ENCODE measurements at regions not wholly inside any gene's neighbourhood (a gene's known extent, or its start where the extent isn't known, plus 50 kb on each side); places are given as distances from the start of the nearest gene placed in this dataset.

DNA sequence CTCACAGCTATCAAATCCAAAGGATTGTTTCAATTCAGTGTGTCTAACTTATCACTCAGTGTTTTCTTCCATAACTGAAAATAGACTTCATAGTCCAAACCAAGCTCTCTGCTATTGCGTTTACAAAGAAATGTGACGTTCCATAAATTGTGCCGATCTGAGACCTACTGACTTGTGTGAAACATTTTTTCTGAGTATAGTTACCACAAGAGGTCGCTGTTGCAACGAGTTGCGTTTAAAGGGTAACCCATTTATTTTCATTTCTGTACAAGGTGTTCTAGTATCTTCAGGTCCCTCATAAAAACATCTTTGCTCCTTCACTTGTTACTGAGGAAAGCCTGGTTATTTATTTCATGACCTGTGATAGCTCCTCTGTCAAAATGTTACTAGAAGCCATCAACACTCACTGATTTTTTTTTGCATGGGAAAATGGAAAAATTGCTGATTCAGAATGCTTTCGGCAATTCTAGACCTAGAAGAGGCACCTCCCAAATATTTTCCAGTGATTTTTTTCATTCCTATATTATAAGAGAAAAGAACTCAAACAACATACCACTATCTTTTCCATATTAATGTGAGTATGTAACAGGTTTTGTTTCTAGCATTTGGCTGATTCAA lies 60.9 kb upstream of the OR4E1 start:
- TF ChIP-seq, protein P1, sequence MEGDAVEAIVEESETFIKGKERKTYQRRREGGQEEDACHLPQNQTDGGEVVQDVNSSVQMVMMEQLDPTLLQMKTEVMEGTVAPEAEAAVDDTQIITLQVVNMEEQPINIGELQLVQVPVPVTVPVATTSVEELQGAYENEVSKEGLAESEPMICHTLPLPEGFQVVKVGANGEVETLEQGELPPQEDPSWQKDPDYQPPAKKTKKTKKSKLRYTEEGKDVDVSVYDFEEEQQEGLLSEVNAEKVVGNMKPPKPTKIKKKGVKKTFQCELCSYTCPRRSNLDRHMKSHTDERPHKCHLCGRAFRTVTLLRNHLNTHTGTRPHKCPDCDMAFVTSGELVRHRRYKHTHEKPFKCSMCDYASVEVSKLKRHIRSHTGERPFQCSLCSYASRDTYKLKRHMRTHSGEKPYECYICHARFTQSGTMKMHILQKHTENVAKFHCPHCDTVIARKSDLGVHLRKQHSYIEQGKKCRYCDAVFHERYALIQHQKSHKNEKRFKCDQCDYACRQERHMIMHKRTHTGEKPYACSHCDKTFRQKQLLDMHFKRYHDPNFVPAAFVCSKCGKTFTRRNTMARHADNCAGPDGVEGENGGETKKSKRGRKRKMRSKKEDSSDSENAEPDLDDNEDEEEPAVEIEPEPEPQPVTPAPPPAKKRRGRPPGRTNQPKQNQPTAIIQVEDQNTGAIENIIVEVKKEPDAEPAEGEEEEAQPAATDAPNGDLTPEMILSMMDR (IDR thresholded peaks at IDR 0.05; ENCODE audit: extremely low read depth, insufficient read depth, missing control alignments) = peak; percentile 63
- in situ Hi-C loops (cut with MboI; ENCODE audit: low pct_unique_long_range_greater_than_20kb, low sequenced_read_pairs, unreplicated experiment) = no loop called here
- DNase-seq (ENCODE audit: low spot score) = peak; percentile 33

DNA sequence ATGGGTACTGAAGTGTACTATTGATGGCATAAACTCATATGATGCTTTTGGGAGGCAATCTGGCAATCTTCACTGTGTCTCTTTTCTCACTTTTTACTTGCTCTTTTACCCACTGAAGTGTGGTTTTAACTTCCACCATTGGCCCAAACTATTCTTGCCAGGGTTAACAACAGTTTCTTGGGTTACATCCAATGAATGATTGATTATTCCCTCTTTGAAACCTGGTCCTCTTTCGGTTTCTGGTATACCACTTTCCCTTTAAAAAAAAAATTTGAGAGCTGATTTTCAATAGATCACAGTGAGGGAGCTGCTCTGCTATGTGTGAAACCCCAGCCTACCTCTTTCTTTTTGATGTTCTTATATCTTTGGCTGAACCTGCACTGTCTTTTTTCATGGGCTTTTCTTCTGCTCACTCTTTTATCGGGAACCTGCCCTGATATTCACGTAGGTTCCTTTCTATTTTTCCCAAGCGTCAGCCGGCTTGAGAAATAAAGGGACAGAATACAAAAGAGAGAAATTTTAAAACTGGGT lies 56.1 kb upstream of the OR4E1 start:
- no peak for DNase-seq (ENCODE audit: low spot score)
- TF ChIP-seq, protein P1 (IDR thresholded peaks at IDR 0.05; ENCODE audit: extremely low read depth, insufficient read depth, missing control alignments) = no peak
- in situ Hi-C loops (cut with MboI; ENCODE audit: low pct_unique_long_range_greater_than_20kb, low sequenced_read_pairs, unreplicated experiment) = no loop called here

DNA sequence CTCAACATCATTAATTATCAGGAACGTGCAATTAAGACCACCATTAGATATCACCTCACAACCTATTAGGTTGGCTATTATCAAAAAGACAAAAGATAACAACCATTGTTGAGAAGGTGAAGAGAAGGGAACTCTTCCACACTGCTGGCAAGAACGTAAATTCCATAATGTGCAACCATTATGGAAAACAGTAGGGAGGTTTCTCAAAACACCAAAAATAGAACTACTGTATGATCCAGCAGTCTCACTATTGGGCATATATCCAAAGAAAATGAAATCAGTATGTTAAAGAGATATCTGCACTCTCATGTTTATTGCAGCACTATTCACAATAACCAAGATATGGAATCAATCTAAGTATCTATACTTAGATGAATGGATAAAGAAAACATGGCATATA lies 51.6 kb upstream of the OR4E1 start:
- DNase-seq (ENCODE audit: low spot score) = no peak
- TF ChIP-seq, protein P1 (IDR thresholded peaks at IDR 0.05; ENCODE audit: extremely low read depth, insufficient read depth, missing control alignments) = no peak
- in situ Hi-C loops (cut with MboI; ENCODE audit: low pct_unique_long_range_greater_than_20kb, low sequenced_read_pairs, unreplicated experiment) = no loop called here

DNA sequence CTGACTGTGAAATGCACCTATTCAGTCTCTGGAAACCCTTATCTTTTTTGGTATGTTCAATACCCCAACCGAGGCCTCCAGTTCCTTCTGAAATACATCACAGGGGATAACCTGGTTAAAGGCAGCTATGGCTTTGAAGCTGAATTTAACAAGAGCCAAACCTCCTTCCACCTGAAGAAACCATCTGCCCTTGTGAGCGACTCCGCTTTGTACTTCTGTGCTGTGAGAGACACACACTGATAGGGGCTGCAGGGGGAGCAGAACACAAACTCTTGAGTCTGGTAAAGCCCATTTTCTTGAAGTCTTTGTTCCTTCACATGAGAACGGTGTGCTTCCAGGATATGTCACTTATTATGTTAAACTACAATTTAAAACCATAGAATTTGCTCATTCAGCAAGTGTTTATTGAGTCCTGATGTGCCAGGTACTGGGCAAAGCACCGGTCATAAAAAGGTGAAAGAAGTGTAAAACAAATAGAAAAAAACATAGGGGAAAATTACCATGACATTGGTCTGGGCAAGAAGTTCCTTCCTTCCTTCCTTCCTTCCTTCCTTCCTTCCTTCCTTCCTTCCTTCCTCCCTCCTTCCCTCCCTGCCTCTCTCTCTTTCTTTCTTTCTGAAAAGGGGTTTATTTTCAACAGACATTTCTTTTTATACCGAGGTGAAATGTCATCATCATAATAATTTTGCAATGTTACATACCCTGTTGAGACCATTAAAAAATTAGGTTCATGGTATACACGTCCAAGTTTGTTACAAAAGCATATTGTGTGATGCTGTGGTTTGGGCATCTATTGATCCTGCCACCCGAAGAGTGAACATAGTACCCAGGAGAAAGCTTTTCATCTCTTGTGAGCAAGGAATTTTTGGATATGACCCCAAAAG lies 50.7 kb upstream of the OR4E1 start:
- TF ChIP-seq, protein P1 (IDR thresholded peaks at IDR 0.05; ENCODE audit: extremely low read depth, insufficient read depth, missing control alignments) = no peak
- no peak for DNase-seq (ENCODE audit: low spot score)
- in situ Hi-C loops (cut with MboI; ENCODE audit: low pct_unique_long_range_greater_than_20kb, low sequenced_read_pairs, unreplicated experiment) = no loop called here

DNA sequence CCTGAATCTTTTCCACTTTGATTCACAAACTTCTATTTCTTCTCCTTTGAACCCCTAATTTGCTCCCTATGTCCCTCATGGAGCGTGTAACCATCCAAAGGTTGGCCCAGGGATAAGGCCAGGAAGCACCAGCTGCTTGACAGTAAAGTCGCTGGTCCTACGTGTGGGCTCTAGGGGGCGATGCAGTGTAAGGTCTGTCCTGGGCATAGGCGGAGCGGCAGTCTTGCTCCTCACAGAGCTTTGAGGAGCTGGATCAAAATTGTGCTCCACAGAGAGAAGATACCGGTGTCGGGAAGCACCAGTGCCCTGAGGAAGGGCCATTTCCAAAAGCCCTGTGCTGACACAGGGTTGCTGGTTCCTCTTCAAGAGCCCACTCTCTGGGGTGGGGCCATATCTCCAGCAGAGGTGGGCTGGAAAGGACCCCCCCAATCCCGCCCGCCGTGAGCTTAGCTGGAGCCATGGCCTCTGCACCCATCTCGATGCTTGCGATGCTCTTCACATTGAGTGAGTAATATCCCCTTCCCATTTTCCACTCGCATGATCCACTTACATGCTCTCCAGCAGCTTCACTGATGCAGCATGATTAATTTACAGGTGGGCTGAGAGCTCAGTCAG lies 49.9 kb upstream of the OR4E1 start:
- TF ChIP-seq, protein P1 (IDR thresholded peaks at IDR 0.05; ENCODE audit: extremely low read depth, insufficient read depth, missing control alignments) = peak; percentile 34
- peak; percentile 7 for DNase-seq (ENCODE audit: low spot score)
- in situ Hi-C loops (cut with MboI; ENCODE audit: low pct_unique_long_range_greater_than_20kb, low sequenced_read_pairs, unreplicated experiment) = no loop called here

Data from GM13977 (cell line).